H1 (cell line): ENCODE measurements at regions not wholly inside any gene's neighbourhood (a gene's known extent, or its start where the extent isn't known, plus 50 kb on each side); places are given as distances from the start of the nearest gene placed in this dataset.

Experiments
- CHD1 ChIP-seq: IDR thresholded peaks from 2 replicates; pipeline ENCODE4 v1.6.1; 2012; ENCODE audit warnings: low read depth, low read length, improper control_type of control experiment
- EZH2 ChIP-seq: fragments of 200-600 bp; sonication (generic); IDR thresholded peaks from 2 replicates; pipeline ENCODE4 v1.7.1; 2012; ENCODE audit warnings: low read depth, mild to moderate bottlenecking, moderate library complexity, low read length, inconsistent platforms; ENCODE audit not compliant: severe bottlenecking
- POLR2A ChIP-seq, 2 experiments: IDR thresholded peaks; 1 replicate in 1 of 2; 2 replicates in 1 of 2; pipeline ENCODE4 v1.6.1; 2011; ENCODE audit warnings: low read depth in 2 of 2, low read length in 2 of 2, mild to moderate bottlenecking in 2 of 2; ENCODE audit errors: control extremely low read depth in 1 of 2
- POLR2AphosphoS5 ChIP-seq: IDR thresholded peaks from 2 replicates; pipeline ENCODE4 v1.6.1; 2011; ENCODE audit warnings: low read depth, low read length
- RAD21 ChIP-seq, 2 experiments: IDR thresholded peaks in 1 of 2; conservative IDR thresholded peaks in 1 of 2; 2 replicates each; pipeline ENCODE4 v1.6.1; 2011; ENCODE audit warnings: low read depth in 2 of 2, low read length in 2 of 2, improper control_type of control experiment in 1 of 2, inconsistent platforms in 1 of 2, mild to moderate bottlenecking in 1 of 2, moderate library complexity in 1 of 2
- RXRA ChIP-seq: IDR thresholded peaks from 2 replicates; pipeline ENCODE4 v1.6.1; 2011; ENCODE audit warnings: low read depth, mild to moderate bottlenecking, low read length, moderate library complexity; ENCODE audit not compliant: insufficient read depth
- SAP30 ChIP-seq: fragments of 300-600 bp; sonication (generic); IDR thresholded peaks from 2 replicates; pipeline ENCODE4 v1.7.1; 2012; ENCODE audit warnings: low read length, moderate library complexity, mild to moderate bottlenecking, inconsistent platforms; ENCODE audit not compliant: insufficient read depth, insufficient replicate concordance
- SP1 ChIP-seq: IDR thresholded peaks from 2 replicates; pipeline ENCODE4 v1.6.1; 2011; ENCODE audit warnings: low read depth, low read length
- SP2 ChIP-seq: IDR thresholded peaks from 2 replicates; pipeline ENCODE4 v1.6.1; 2012; ENCODE audit warnings: mild to moderate bottlenecking, low read length, inconsistent platforms
- TBP ChIP-seq: IDR thresholded peaks from 2 replicates; pipeline ENCODE4 v1.6.1; 2011; ENCODE audit warnings: low read depth, low read length, improper control_type of control experiment
- TCF12 ChIP-seq: IDR thresholded peaks from 2 replicates; pipeline ENCODE4 v1.6.1; 2011; ENCODE audit warnings: low read depth, mild to moderate bottlenecking, low read length
- YY1 ChIP-seq: IDR thresholded peaks from 2 replicates; pipeline ENCODE4 v1.6.1; 2011; ENCODE audit warnings: low read depth, mild to moderate bottlenecking, low read length
- TF ChIP-seq, protein P1 (sequence below): IDR thresholded peaks from 2 replicates; pipeline ENCODE4 v1.6.1; 2011; ENCODE audit warnings: low read depth, mild to moderate bottlenecking, low read length; ENCODE audit not compliant: insufficient read depth

DNA sequence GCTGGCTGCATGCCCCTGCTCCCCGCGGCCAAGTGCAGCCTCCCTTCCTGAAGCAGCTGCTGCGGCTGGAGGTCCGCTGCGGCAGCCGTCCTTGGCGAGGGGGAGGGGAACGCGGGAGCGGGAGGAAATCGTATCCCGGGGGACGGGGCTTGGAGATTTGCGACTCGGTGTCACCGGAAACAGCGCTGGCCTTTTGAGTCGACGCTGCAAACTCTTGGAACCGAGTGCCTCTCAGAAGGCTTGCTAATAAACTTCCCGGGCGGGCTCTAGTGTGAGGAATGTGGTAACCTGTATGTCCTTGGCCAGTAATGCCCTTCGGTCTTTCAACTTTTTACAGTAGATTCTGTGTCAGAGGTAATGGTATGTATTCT lies 82.7 kb downstream of the PTPDC1 start (continued):
- TF ChIP-seq, protein P1, sequence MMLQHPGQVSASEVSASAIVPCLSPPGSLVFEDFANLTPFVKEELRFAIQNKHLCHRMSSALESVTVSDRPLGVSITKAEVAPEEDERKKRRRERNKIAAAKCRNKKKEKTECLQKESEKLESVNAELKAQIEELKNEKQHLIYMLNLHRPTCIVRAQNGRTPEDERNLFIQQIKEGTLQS, result no peak
- TF ChIP-seq YY1, result no peak
- TF ChIP-seq EZH2, result no peak
- peak in 1 of 2 experiments; percentile 90; a peak in 2 of 3 replicates for TF ChIP-seq POLR2A (IDR thresholded peaks at IDR 0.05; ENCODE audit: control extremely low read depth in 1 of 2, low read depth in 2 of 2, low read length in 2 of 2)
- TF ChIP-seq RAD21 (IDR thresholded peaks at IDR 0.05 in 1 of 2, conservative IDR thresholded peaks at IDR 0.05 in 1 of 2; ENCODE audit: low read depth in 2 of 2, low read length in 2 of 2), result 0 out of 4 replicates have a peak, but pooled peaks of 1 of the 2 experiments have one; percentile 0
- TF ChIP-seq CHD1, result no peak
- TF ChIP-seq POLR2AphosphoS5, result peak; percentile 55; the same call in 1 of the 2 replicates
- TF ChIP-seq TCF12, result no peak
- peak; percentile 75 for TF ChIP-seq SAP30
- no peak for TF ChIP-seq RXRA
- TF ChIP-seq SP2, result no peak
- TF ChIP-seq TBP, result peak; percentile 65
- peak; percentile 46; the same call in 1 of the 2 replicates for TF ChIP-seq SP1
